Left cardiac atrium (tissue), 4 donors: ENCODE measurements at regions not wholly inside any gene's neighbourhood (a gene's known extent, or its start where the extent isn't known, plus 50 kb on each side); places are given as distances from the start of the nearest gene placed in this dataset.
"Not testable (repeated sequence)": the region's sequence is repeated elsewhere in the genome, so short reads cannot be mapped to it uniquely, and the experiment has no call there.

Experiments
- ATAC-seq, 2 donors: fragments of 200-7000 bp; cut with Tn5 transposase; one replicate each; pipeline ENCODE4 v1.9.1; 2020; ENCODE audit warnings: mild to moderate bottlenecking in 2 of 2, moderate library complexity in 2 of 2
- DNase-seq: peaks from one replicate; pipeline ENCODE4 v3.0.0-alpha.2; 2020
- intact Hi-C, 2 donors: fragments of 100-400 bp; cut with DNase I; formaldehyde crosslinking; loops; one replicate each; pipeline versions ENCODE4 v1.14.1 to v1.15.1; 2022 to 2023
- donor health status: DM: no; HTN: yes; CAD: no.
- donor health status: DM: no; HTN: yes; CAD: no; lungs with severe emphysema.
- donor health status: DM: yes; HTN: yes; CAD: no.
- donor health status: Dilated cardiomyopathy.

DNA sequence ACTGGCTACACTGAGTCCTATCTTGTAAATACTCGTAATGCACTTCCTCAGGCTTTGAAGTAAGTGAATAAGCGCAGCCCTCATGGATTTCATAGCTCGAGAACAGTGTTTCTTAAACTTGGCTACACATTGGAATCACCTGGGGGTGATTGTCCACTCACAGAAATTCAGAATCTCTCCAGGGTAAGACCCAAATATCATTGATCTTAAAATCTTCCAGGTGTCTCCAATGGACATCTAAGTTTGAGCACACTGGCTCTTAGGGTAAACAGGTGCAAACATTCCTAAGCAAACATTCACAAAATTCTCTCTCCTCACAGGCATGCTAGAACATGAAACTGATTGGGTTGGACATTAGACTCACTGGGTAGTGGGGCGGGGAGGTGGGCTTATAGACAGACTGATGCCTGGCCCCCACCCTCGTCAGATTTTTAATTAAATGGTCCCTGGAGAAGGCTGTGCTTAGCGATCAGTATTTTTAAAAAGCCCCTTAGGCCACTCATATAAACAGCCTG lies 279.7 kb upstream of the TBL1XR1 start:
- intact Hi-C loops: no loop called here
- no peak for DNase-seq
- no peak for ATAC-seq

GRCh38 chr3:177478170-177478867 lies 281.0 kb upstream of the TBL1XR1 start:
- intact Hi-C loops: no loop called here
- no peak for DNase-seq
- ATAC-seq: peak; percentile 90 to 95

- DNase-seq: no peak
- intact Hi-C loops: no loop called here
- ATAC-seq: no peak
Measured at GRCh38 chr3:177479630-177480029, 282.3 kb upstream of the TBL1XR1 start.

DNA sequence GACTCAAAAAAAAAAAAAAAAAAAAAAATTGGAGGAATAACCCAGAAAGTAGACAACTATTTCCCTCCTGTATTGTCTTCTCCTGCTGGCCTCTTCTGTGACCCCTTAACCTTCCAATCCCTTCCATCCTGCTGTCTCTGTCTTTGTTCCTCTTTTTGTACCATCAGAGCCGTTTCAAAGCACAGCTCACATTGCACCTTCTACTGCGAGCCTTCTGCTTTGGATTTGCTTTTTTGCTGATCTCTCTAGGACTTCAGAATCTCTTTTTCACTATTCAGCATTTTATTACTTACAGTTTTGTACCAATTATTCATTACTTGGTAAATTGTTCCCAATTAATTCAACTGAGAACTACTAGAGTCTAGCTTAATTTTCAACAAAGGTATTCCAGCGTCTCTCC lies 284.0 kb upstream of the TBL1XR1 start:
- ATAC-seq: no peak
- intact Hi-C loops: no loop called here

GRCh38 chr3:177482048-177482691 lies 284.9 kb upstream of the TBL1XR1 start:
- ATAC-seq (peak in 1 of 2 donors; percentile 20), DNase-seq (no peak)
- intact Hi-C loops: no loop called here

More for the DNA sequence above, 284.0 kb upstream of the TBL1XR1 start:
- DNase-seq: no peak

DNA sequence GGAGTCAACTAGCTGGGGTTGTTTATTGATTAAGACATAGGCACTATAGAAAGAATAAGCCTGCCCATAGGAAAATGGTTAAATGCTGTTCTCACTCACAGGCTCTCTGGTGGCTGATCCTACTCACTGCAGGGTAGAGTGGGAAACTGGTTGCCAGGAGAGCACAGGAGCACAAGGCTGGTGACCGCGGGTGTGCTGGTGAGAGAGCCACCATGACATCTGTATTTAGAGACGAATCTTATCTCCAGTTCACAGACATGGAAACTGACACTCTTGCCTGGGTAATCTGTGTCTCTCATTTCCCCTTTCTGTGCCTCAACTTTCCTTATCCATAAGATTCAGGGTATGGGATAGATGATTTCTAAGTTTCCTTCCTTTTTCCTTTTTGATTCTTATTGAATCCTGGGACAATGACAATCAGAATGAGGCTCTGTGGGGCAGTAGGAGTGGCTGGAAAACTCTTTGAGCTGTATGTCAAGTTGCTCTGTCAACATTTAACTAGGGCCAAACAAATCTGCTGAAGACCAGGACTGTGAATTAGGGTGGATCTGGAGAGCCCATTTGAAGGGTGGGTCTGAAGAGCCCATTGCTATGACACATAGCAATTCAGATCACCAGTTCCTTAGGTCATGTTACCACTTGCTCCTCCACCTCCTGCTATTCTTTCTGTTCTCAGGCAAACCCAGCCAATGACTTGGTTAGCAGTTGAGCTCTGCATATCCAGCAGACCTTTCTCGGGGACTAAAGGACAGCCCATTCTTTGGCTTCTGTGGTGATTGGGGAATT lies 286.1 kb upstream of the TBL1XR1 start:
- intact Hi-C loops: no loop called here
- DNase-seq (no peak), ATAC-seq (no peak)

DNA sequence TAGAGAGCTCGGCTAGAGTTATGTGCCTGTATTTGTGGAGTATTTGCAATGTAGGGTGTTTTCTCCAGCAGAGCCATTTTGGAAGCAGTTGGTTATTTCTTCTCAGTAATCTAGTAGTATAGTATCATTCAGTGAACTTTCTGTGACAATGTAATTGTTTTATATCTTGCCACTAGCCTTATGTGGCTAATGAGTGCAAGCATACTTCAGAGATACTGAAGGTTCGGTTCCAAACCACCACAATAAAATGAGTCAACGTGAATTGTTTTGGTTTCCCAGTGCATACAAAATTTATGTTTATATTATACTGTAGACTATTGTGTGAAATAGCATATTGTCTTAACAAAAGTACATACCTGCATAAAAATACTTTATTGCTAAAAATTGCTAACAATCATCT lies 286.9 kb upstream of the TBL1XR1 start:
- DNase-seq (no peak), ATAC-seq (no peak)
- intact Hi-C loops: no loop called here

GRCh38 chr3:177484926-177485325 lies 287.6 kb upstream of the TBL1XR1 start:
- DNase-seq (no peak), ATAC-seq (no peak)
- intact Hi-C loops: no loop called here

DNA sequence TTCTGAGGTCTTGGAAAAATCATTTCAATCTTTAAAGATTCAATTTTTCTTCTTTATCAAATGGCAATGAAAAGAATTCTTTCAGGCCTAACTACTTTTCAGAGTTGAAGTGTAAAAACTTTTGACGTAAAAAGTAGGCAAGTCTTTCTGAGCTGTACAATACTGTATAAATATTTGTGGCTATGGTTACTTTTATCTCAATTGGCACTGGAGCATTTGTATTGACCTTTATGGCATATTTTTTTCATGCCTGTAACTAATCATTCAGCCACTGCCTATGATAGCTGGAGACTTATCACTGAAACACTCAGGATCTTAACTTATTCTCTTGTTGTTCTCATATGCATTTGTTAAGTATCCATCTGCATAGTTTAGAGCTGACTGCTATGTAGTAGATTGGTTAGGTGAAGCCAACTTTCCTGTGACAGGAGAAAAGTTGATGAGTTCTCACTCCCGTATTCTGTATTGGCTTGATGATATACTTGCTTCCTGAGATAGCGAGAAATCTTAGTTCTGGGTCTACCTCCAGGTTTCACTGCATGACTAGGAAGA lies 290.4 kb upstream of the TBL1XR1 start:
- peak in 1 of 2 donors; percentile 64 for ATAC-seq
- no peak for DNase-seq
- intact Hi-C loops: no loop called here

- no peak for DNase-seq
- intact Hi-C loops: no loop called here
- ATAC-seq: no peak
Measured at GRCh38 chr3:177488740-177489139, 291.5 kb upstream of the TBL1XR1 start.

DNA sequence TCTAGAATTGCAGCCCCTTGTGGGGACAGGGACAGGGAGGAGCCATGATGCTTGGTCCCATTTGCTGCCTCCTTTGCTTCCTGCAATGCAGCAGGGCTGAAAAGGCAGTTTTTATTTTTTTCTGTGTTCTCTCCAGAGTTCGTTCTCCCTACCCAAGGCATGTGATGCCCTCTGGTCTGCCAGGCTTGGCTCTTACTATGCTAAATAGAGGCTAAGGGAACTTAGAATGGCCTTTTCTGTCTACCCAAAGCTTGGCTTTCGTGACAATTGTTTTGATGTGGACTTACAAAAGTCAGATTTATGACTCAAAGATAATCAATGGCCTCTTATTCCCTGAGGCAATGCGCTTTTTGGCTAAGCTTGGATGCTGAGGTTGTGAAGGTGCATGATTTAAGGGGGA lies 293.3 kb upstream of the TBL1XR1 start:
- intact Hi-C loops: no loop called here
- ATAC-seq (peak in 1 of 2 donors; percentile 29), DNase-seq (no peak)

DNA sequence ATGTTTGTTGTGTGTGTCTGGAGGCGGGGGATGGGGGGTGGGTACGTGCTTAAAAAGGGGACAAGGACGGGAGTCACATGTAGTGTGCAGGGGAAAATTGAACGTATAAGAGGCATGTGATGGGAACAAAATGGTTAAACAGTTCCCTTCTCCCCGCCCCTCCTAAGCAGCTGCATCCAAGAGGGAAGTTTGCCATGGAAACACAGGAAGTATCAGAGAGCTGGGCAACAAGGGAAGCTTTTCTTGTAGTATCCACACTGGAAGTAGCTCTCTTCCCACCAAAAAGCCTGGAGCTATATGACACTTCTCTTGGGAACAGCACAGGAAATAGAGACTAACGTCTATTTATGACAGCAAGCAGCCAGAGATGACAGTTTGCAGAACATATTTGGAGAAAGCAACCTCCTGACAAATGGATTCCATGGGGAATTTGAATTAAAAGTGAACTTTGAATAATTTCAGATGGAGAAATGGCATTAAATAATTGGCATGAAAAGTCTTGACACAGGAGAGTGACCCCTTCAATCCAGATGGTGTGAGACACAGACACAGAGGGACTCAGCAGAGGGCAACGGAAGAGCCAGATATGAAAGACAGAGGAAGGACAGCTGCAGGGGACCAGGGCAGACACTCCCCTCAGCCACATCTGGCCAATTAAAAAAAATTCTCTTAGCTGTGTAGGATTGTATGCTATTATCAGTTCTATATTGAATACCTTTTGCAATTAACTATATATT lies 294.2 kb upstream of the TBL1XR1 start:
- peak; percentile 72 to 83 for ATAC-seq
- intact Hi-C loops: no loop called here

DNA sequence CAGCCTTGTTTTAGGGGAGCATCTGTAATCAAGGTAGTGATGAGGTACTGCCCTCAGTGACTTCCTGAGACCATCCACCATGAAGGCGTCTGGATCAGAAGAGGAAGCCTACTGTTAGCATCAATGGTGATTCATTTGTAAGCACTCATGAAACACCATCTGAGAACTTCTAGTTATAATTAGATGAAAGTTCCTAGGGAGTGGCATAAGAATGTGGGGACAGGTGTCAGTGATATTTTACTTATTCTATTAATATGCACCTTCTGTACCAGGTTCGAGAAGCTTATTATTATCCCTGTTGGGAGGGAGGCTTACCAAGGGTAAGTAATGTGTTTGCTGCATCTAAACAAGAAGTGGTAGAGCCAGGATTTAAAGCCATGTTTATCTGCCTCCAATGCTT lies 295.8 kb upstream of the TBL1XR1 start:
- no peak for ATAC-seq
- intact Hi-C loops: no loop called here
- DNase-seq: no peak

More for the DNA sequence above, 294.2 kb upstream of the TBL1XR1 start:
- DNase-seq: no peak

- ATAC-seq: no peak
- intact Hi-C loops: no loop called here
- no peak for DNase-seq
Measured at GRCh38 chr3:177494216-177494615, 296.9 kb upstream of the TBL1XR1 start.

- DNase-seq: no peak
Measured at GRCh38 chr3:177495566-177495965, 298.3 kb upstream of the TBL1XR1 start.

GRCh38 chr3:177498037-177498857 lies 301.0 kb upstream of the TBL1XR1 start:
- ATAC-seq: peak in 1 of 2 donors; percentile 76

More at GRCh38 chr3:177495566-177495965, 298.3 kb upstream of the TBL1XR1 start:
- ATAC-seq: no peak
- intact Hi-C loops: no loop called here

GRCh38 chr3:177499039-177499438 lies 301.8 kb upstream of the TBL1XR1 start:
- intact Hi-C loops: not testable (repeated sequence)

More at GRCh38 chr3:177498037-177498857, 301.0 kb upstream of the TBL1XR1 start:
- intact Hi-C loops: no loop called here
- DNase-seq: no peak

GRCh38 chr3:177499779-177500423 lies 302.6 kb upstream of the TBL1XR1 start:
- intact Hi-C loops: no loop called here
- no peak for DNase-seq

More at GRCh38 chr3:177499039-177499438, 301.8 kb upstream of the TBL1XR1 start:
- ATAC-seq, DNase-seq: not testable (repeated sequence)

More at GRCh38 chr3:177499779-177500423, 302.6 kb upstream of the TBL1XR1 start:
- ATAC-seq: no peak
